Coronary artery (tissue), 2 donors: ENCODE measurements at regions not wholly inside any gene's neighbourhood (a gene's known extent, or its start where the extent isn't known, plus 50 kb on each side); places are given as distances from the start of the nearest gene placed in this dataset.
A peak's percentile ranks its signal among the peaks of the same experiment; 100 is the strongest.

Experiments
- DNase-seq: peaks from one replicate; pipeline ENCODE4 v3.0.0-alpha.2; 2017; ENCODE audit warnings: low spot score
- H3K27ac ChIP-seq, 2 donors: fragments of 200-600 bp; sonication (generic); one replicate each; pipeline ENCODE4 v1.5.1; 2016 to 2019
- H3K4me3 ChIP-seq: fragments of 200-600 bp; sonication (generic); 2 replicates; pipeline ENCODE4 v1.5.1; 2016; ENCODE audit warnings: mild to moderate bottlenecking, moderate library complexity
- CTCF ChIP-seq: fragments of 200-600 bp; sonication (generic); IDR thresholded peaks from one replicate; pipeline ENCODE4 v1.5.1; 2019; ENCODE audit warnings: antibody characterized with exemption

GRCh38 chr2:239758279-239758877 is 266.8 kb downstream of the NDUFA10 start:
- no peak for TF ChIP-seq CTCF
- Histone ChIP-seq H3K27ac (peak overlapping the region in 1 of 2 donors; percentile 85), H3K4me3 (no peak overlapping the region)
- DNase-seq = no peak

- DNase-seq = no peak
- no peak for TF ChIP-seq CTCF
- H3K27ac ChIP-seq = peak overlapping the region; percentile 35 to 85
- peak overlapping the region; percentile 14 for H3K4me3 ChIP-seq
These were observed 268.1 kb downstream of the NDUFA10 start for GRCh38 chr2:239756790-239757760.

GRCh38 chr2:239756031-239756789 is 268.9 kb downstream of the NDUFA10 start:
- peak overlapping the region; percentile 14 for H3K4me3 ChIP-seq
- no peak for DNase-seq
- peak overlapping the region; percentile 4 to 85 for H3K27ac ChIP-seq
- TF ChIP-seq CTCF = no peak

GRCh38 chr2:239753401-239753837 is 271.7 kb downstream of the NDUFA10 start:
- no peak overlapping the region for H3K27ac ChIP-seq
- DNase-seq = no peak
- no peak for TF ChIP-seq CTCF
- H3K4me3 ChIP-seq = no peak overlapping the region

GRCh38 chr2:239752951-239753350 is 272.2 kb downstream of the NDUFA10 start:
- DNase-seq = no peak
- H3K27ac ChIP-seq = no peak overlapping the region
- no peak for TF ChIP-seq CTCF
- no peak overlapping the region for H3K4me3 ChIP-seq

GRCh38 chr2:239751679-239752355 is 273.3 kb downstream of the NDUFA10 start:
- Histone ChIP-seq H3K27ac (no peak overlapping the region), H3K4me3 (peak overlapping the region; percentile 32)
- no peak for DNase-seq
- no peak for TF ChIP-seq CTCF
